HG02571 (cell line): ENCODE measurements at regions not wholly inside any gene's neighbourhood (a gene's known extent, or its start where the extent isn't known, plus 50 kb on each side); places are given as distances from the start of the nearest gene placed in this dataset.

Source experiments
- ATAC-seq: cut with Tn5 transposase; IDR thresholded peaks from one replicate; pipeline ENCODE4 v1.9.1; 2021; ENCODE audit warnings: mild to moderate bottlenecking, moderate library complexity; ENCODE audit not compliant: unreplicated experiment

GRCh38 chr6:104617591-104617990, 242.1 kb downstream of the HACE1 start:
- no peak for ATAC-seq

GRCh38 chr6:104614394-104614793, 245.3 kb downstream of the HACE1 start:
- no peak for ATAC-seq

GRCh38 chr6:104613416-104614001, 246.2 kb downstream of the HACE1 start:
- ATAC-seq: no peak

- no peak for ATAC-seq
These were observed 247.2 kb downstream of the HACE1 start for GRCh38 chr6:104612541-104612940.

GRCh38 chr6:104608101-104608500, 251.6 kb downstream of the HACE1 start:
- ATAC-seq: no peak

- ATAC-seq: no peak
These were observed 252.2 kb downstream of the HACE1 start for GRCh38 chr6:104607501-104607900.

- ATAC-seq: no peak
These were observed 253.4 kb downstream of the HACE1 start for GRCh38 chr6:104606361-104606760.

- no peak for ATAC-seq
These were observed 255.0 kb downstream of the HACE1 start for GRCh38 chr6:104604685-104605084.

GRCh38 chr6:104603108-104603745, 256.5 kb downstream of the HACE1 start:
- ATAC-seq: no peak

GRCh38 chr6:104601721-104602120, 258.0 kb downstream of the HACE1 start:
- no peak for ATAC-seq

GRCh38 chr6:104601131-104601651, 258.5 kb downstream of the HACE1 start:
- no peak for ATAC-seq

GRCh38 chr6:104600639-104600931, 259.1 kb downstream of the HACE1 start:
- no peak for ATAC-seq

GRCh38 chr6:104599821-104600638, 259.7 kb downstream of the HACE1 start:
- no peak for ATAC-seq

GRCh38 chr6:104597541-104598050, 262.1 kb downstream of the HACE1 start:
- ATAC-seq: no peak

GRCh38 chr6:104596091-104596490, 263.6 kb downstream of the HACE1 start:
- no peak for ATAC-seq

GRCh38 chr6:104595311-104595820, 264.4 kb downstream of the HACE1 start:
- no peak for ATAC-seq

GRCh38 chr6:104591573-104592334, 268.0 kb downstream of the HACE1 start:
- ATAC-seq: no peak

- ATAC-seq: no peak
These were observed 269.8 kb downstream of the HACE1 start for GRCh38 chr6:104589940-104590339.

GRCh38 chr6:104585646-104586045, 274.1 kb downstream of the HACE1 start:
- ATAC-seq: no peak

- ATAC-seq: no peak
These were observed 279.3 kb downstream of the HACE1 start for GRCh38 chr6:104580452-104580851.

GRCh38 chr6:104579310-104579863, 280.3 kb downstream of the HACE1 start:
- no peak for ATAC-seq
